ENCODE measurements at regions not wholly inside any gene's neighbourhood (a gene's known extent, or its start where the extent isn't known, plus 50 kb on each side); places are given as distances from the start of the nearest gene placed in this dataset.

GRCh38 chr5:163815240-163815791 is 309.9 kb downstream of the MAT2B start:
- no peak for TF ChIP-seq EZH2 (IDR thresholded peaks at IDR 0.05; ENCODE audit: borderline replicate concordance, insufficient read depth, low read depth, low read length, poor library complexity, severe bottlenecking)
- no peak for TF ChIP-seq CTCF (IDR thresholded peaks at IDR 0.05)
